MM.1S (cell line): ENCODE measurements at regions not wholly inside any gene's neighbourhood (a gene's known extent, or its start where the extent isn't known, plus 50 kb on each side); places are given as distances from the start of the nearest gene placed in this dataset.

Experiments used
- CTCF ChIP-seq: fragments of 300-600 bp; sonication (generic); IDR thresholded peaks from 2 replicates; pipeline ENCODE4 v1.5.1; 2016; ENCODE audit warnings: antibody characterized with exemption, low read length, mixed read lengths
- EZH2 ChIP-seq: fragments of 300-600 bp; sonication (generic); optimal IDR thresholded peaks from 2 replicates; pipeline ENCODE3; 2017; ENCODE audit warnings: low read depth, mild to moderate bottlenecking, antibody characterized with exemption, low read length, mixed read lengths

GRCh38 chr13:80821466-80821865 lies 480.5 kb upstream of the SPRY2 start:
- no peak for TF ChIP-seq EZH2
- no peak for TF ChIP-seq CTCF
